Ammon's horn (tissue), 1 donor: ENCODE measurements at regions not wholly inside any gene's neighbourhood (a gene's known extent, or its start where the extent isn't known, plus 50 kb on each side); places are given as distances from the start of the nearest gene placed in this dataset.
A peak's percentile ranks its signal among the peaks of the same experiment; 100 is the strongest.
"Not testable (repeated sequence)": the region's sequence is repeated elsewhere in the genome, so short reads cannot be mapped to it uniquely, and the experiment has no call there.

Source experiments
- DNase-seq: peaks from one replicate; pipeline ENCODE4 v3.0.0-alpha.2; 2016; ENCODE audit warnings: low spot score

- no peak for DNase-seq
Measured at GRCh38 chr1:38667626-38668025, 191.9 kb downstream of the RRAGC start.

DNA sequence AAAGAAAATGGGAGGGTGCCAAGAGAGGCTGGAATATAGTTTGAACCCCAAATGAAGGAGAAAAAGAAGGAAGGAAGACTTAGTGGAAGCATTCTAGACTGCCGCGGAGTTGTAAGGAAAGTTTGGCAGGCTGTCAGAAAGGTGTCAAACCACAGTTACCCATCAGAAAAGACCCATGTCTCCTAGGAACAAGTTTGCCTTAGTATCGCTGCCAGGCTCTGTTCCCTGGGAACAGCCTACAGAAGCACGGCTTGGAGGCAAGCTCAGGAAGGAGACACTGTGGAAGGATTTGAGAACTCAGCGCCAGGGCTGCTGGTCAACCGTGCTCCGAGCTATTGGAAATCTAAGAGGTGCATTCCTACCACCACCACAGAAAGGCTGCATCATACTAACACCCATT, 197.4 kb downstream of the RRAGC start:
- DNase-seq, result peak; percentile 48

GRCh38 chr1:38658883-38659282, 200.7 kb downstream of the RRAGC start:
- no peak for DNase-seq

- DNase-seq, result no peak
Measured at GRCh38 chr1:38657873-38658272, 201.7 kb downstream of the RRAGC start.

DNA sequence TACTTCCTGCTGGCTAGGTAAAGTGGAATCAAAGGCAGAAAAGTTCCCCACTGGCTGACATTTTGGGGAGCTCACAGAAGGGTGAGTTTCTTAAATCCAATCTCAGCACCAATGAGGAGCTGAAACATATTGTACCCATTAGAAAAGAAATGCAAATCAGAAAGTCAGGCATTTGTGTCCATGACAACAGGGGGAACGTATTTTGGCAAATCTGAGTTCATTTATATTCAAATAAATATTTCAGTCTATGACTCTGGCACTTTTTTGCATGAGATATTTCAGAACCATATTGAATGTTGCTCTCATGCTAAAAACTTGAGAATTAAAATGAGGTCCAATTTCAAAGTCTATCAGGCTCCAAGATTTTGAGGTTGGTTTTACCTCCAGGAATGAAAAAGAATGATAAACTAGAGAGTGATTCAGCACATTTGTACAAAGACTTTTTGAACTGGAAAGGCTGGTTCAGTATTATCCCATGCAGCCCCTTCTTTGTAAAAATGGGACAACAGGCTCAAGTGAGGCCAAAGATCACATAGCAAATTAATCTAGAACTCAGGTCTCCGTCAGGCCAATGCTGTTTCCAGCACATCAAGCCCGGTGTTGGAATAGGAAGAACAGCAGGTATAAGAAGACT, 202.2 kb downstream of the RRAGC start:
- peak; percentile 14 for DNase-seq

GRCh38 chr1:38656726-38657125, 202.8 kb downstream of the RRAGC start:
- no peak for DNase-seq

- DNase-seq, result no peak
Measured at GRCh38 chr1:38652217-38652616, 207.4 kb downstream of the RRAGC start.

GRCh38 chr1:38651669-38652068, 207.9 kb downstream of the RRAGC start:
- DNase-seq, result no peak

GRCh38 chr1:38648417-38648816, 211.2 kb downstream of the RRAGC start:
- no peak for DNase-seq

GRCh38 chr1:38647341-38647740, 212.2 kb downstream of the RRAGC start:
- not testable (repeated sequence) for DNase-seq

DNA sequence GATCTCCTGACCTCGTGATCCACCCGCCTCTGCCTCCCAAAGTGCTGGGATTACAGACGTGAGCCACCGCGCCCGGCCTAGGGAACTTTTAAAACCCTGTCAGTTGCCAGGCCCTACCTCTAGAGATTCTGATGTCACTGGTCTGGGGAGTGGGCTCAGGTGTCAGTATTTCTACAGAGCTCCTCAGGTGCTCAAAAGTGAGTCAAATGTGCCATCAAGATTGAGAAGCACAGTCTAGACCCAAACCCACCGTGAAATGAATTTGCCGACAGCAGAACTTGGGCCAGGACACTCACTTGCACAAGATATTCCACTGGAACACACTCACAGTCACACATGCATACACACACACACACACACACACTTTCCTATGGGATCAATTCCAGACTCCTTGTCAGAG, 215.5 kb downstream of the RRAGC start:
- DNase-seq, result no peak

DNA sequence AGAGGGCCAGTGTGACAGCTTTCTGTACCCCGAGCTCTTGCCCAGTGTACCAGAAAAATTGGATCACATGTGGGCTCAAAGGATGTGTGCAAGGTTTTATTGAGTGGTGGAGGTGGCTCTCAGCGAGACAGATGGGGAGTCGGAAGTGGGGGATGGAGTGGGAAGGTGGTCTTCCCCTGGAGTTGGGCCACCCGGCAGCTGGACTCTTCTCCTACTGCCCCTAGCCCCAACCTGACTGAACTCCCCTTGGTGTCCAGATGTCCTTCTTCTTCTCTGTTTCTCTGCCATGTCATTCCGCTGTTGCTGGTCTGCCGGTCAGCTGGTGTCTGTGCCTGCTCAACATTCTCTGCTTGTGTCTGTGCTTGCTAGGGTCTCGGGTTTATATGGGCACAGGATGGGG, 217.9 kb downstream of the RRAGC start:
- no peak for DNase-seq

DNA sequence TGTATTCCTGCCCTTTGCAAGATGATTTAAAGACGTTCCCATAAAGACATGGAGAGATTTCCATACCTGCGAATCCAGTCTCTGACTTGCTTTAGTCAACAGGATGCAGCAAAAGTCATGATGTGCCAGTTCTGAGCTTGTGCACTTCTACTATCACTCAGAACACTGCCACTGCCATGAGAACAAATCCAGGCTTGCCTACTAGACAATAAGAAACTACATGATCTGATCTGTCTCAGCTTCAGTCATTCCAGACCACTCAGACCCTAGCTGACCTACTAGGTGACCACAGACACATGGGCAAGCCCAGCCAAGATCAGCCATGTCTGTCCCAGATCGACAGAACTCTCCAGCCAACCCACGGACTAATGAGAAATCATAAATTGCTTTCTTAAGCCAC, 219.2 kb downstream of the RRAGC start:
- DNase-seq, result no peak

GRCh38 chr1:38628241-38628640, 231.3 kb downstream of the RRAGC start:
- no peak for DNase-seq

DNA sequence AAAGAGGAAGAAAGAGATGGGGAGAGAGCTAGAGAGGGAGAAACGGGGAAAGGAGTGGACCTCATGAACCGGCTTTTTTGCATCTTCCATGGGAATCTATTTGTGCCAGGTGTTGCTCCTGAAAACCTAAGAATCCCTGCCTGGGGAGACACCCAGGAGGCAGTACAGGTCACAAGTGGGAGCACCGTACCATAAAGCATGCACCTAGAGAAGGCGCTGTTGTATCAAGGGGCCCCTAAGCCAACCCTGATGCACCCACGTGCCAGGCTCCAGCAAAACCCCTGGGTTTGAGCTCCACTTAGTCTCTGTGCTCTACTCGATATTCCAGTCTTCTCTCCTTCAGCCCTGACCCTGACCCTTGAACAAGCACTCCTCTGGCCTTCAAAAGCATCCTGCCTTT, 233.6 kb downstream of the RRAGC start:
- no peak for DNase-seq

DNA sequence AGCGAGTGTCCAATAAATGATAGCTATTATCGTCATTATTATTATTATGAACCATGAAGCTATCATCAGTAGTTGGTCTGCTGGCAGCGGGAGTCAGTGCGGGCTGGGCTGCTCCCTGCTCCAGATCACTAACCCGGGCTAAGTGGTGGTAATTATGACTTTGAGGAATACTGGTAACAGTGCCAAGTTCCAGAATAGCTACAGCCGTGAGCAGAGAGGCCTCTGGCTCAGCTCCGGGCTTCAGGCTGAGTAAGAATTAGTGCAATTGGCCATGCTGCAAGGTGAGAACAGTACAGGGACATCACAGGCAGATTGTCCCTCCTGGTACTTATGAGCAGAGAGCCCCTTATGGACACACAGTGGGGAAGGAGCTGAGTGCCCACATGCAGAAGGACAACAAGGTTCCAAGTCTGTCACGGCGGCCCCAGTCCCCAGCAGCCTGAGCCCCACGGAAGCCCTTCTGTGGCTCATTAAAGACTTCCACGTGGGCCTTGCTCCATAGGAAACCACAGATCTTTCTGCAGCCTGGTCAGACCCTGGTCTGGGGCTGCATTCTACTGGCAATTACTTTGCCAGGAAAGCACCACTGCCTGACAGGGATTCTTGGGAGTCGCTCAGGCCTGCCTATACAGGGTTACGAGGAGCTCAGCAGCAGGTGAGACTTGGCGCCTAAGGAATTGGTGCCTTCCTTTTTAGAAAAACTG, 235.1 kb downstream of the RRAGC start:
- DNase-seq, result no peak

- no peak for DNase-seq
Measured at GRCh38 chr1:38623529-38623928, 236.0 kb downstream of the RRAGC start.

DNA sequence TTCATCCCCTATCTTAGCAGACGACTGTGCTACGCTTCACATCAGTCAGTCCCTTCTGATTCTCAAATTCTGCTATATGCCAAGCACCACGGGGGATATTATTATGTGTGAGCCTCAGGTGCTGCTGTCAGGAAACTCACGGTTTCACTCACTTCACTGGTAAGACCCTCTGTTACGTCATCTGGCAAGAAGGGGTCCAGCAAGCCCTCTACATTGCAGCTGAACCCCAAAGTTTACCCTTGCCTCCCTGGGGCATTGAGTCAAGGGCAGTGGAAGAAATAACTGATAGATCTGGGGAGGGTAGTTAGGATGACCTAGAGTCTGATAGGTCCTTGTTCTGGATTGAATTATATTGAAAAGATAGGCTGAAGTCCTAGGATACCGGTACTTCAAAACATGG, 237.4 kb downstream of the RRAGC start:
- DNase-seq, result no peak

DNA sequence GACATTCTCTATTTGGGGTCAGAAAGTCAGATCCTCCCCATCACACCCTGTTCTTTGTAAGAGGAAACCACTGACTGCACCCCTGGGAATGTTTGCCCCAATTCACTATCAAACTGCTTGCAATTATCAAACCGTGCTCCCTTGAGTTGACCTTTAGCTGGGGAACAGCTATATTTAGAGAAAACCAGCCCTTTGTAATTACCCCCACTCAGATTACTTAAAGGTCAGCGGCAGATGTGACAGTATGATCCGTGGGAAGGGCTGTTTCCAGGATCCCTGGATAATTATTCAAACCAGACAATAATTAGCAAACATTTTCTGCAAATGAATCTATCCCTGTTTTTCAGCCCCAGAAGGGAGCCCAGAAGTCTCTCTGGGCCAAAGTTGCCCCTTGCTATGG, 242.7 kb downstream of the RRAGC start:
- DNase-seq, result no peak

GRCh38 chr1:38615680-38616079, 243.9 kb downstream of the RRAGC start:
- DNase-seq, result no peak

DNA sequence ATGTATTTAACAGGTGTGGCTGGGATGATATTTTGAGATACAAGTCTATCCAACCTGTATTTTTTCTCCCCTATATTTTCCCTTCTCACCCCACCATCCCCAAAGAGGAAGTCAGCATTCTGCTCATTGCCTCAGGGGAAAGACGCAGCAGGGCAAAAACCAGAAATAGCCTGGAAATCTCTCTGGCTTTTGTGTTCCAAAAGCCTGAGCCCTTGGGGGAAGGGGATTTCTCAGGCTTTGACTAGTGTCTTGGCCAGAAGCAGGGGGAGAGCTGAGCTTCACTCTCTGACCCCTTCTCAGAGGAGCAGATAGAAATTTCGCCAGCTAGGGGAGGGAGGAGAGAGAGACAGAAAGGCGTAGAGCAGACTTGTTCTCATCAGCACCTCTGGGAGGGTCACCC, 244.7 kb downstream of the RRAGC start:
- no peak for DNase-seq

- DNase-seq, result peak; percentile 55
Measured at GRCh38 chr1:38613996-38614395, 245.6 kb downstream of the RRAGC start.

DNA sequence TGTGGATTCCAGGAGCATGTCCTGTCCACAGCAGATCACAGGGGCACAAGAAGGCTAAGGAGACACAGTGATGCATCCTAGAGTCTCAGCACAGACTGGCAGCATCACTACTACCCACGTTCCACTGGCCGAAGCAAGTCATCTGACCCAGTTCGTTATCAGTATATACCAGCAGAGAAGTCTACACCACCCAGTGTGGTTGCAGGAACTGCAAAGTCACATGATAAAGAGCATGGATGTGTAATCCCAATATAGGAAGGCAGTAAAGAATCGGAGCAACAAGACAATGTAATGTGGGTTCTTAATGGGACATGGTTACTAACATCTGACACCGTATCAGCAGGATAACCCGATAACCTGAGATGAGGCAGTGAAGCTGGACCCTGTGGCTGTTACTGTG, 246.6 kb downstream of the RRAGC start:
- DNase-seq, result no peak

DNA sequence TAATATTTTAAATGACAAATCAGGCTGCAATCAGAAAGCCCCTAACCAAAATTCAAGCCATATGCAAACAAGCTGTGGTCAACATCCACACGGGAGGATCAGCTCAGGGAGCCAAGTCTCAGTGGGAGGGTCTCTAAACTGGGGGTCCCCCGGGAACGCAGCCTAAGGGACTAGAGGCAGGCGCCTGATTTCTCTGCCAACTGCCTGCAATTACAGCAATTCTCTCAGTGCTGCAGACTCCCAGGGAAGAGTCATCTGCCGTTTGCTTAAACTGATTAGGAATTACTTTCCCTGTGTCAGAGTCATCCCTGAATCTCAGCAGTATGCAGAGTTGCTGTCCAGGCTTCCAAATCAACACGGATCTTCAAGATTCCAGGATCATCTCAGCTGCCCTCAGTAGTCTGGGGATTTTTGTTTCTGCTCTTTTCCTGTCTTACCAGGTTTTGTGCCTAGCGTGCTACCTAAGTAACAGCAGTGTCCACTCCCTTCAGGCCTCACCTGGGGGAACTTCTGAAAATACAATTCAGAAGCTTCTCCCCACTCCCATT, 247.8 kb downstream of the RRAGC start:
- DNase-seq, result no peak
